NCI-H446 treated with DMSO at 0.1 percent for 48 hours (cell line): ENCODE measurements at regions not wholly inside any gene's neighbourhood (a gene's known extent, or its start where the extent isn't known, plus 50 kb on each side); places are given as distances from the start of the nearest gene placed in this dataset.
"Not testable (repeated sequence)": the region's sequence is repeated elsewhere in the genome, so short reads cannot be mapped to it uniquely, and the experiment has no call there.

Experiments used
- DNase-seq: peaks from one replicate; lab custom pipeline; 2025; lab: John Stamatoyannopoulos, UW

DNA sequence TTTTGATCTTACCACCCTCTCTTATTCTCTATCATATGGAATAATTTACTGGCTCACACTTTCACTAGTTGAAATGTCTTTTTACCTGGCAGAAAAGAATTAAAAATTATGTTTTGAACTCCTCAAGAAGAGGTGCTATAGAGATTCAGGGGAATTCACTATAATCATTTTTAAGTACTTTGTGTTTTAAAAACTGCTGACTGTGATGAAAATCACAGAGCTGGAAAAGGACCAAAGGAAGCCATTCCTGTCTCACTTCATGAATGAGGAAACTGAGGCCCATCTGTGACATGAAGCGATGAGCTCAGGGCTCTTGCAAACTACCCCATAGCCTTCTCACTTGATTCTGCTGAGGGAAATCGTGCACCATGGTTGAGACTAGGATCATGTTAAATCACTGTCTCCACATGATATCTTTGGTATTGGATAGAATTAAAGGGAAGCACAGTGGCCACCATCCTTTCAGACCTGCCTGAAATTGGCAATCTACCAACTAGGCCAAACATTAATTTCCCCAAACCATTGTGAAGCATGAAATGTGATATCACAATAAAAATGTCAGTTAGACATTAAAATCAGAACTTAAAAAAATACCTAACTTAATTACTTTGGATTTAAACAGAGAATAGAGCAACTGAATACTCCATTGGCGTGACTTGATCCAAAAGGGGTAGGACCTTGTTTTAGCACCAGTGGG is 141.0 kb downstream of the FZD1 start:
- no peak for DNase-seq

DNA sequence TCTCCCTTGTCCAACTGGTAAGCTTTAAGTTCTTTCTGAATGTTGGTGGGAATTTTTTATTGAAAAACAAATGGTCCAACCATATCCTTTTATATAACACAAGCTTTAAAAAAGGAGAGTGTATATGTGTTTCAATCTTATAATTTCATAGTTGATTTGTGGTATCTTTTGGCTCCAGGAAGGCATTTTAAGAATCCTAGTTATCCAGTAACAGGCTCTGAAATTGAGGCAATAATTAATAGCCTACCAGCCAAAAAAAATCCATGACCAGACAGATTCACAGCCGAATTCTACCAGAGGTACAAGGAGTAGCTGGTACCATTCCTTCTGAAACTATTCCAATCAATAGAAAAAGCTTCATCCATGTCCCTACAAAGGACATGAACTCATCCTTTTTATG is 141.6 kb downstream of the FZD1 start:
- not testable (repeated sequence) for DNase-seq

DNA sequence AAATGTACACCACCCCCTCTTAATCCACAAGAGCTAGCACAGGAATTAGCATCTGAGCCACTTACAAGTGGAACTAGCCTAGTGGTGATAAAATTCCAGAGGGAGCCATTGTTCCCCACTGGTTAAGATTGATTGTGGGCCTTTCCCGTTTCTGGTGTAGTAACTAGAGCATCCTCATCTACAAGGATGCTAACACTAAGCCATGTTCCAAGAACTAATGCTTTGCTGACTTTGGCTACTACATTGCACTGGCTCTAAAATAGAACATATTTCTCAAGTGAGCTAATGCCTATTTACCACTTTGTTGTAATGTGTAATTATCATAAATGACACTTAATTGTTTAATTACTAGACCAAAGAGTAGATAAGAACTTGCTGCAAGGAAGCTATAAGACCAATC is 143.7 kb downstream of the FZD1 start:
- no peak for DNase-seq

DNA sequence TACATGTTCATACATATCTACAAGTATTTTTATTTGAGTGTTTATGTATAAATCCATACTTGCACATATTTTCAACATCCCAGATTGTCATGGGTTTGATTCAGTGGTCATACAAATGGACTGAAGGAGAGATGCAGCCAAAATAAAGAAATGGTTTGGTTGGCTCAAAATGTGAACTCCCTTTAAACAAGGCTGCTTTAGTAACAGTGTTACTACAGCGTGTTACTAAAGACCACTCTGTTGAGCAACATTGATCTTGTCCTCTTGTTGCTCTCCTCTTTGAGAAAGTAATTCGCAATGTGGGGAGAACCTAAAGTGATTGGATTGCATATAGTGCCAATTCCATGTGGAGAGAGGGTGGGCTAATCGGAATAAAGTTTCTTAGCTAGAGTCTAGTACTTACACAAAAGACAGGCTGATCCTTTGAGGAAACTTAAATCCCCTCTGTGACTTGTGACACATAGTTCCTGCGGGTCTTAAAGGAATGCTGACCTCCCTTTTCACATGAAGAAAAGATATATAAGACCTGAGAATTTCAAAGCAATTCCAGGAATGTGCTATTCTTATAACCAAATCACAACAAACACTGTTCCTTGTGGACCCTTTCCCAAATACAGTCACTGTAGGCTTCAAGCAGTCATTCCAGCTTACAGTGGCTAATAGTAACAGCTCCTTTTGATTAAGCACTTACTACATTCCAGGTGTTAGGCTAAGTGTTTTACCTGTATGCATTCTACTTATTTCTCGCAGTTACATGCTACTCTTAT is 144.3 kb downstream of the FZD1 start:
- no peak for DNase-seq

DNA sequence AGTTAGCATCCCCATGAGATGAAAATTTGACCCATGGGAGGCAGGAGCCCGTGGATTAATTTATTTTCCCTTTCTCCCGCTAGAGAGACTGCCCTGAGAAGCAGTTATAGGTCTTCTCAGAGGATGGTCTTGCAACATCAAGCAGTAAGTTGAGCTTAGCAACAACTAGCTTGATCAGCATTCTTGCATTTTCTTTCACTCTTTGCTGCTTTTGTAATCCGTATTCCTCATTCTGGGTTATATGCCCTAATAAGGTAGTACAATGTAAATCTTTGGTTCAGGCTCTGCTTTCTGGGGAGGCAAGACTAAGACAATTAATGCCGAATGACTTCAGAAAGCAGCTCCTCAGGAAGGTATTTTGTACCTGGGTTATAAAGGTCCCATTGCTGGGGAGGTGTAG is 146.8 kb downstream of the FZD1 start:
- no peak for DNase-seq

DNA sequence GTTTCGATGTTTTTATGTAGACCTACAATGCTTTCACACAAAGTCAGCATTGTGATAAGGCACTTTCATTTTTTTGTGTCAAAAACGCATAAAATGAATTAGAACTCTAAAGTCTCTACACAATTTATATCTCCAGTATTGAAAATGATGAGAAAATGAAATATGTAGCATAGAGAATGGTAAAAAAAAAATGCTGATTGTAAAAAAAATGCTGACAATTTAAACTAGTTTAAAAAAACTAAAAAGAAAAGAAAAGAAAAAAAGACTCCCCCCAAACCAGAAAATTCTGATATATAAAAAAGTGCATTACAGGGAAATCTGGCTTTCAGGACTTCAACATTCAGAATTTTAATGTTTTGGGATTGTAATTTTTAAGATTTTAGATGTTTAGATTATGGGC is 148.1 kb downstream of the FZD1 start:
- DNase-seq: no peak

DNA sequence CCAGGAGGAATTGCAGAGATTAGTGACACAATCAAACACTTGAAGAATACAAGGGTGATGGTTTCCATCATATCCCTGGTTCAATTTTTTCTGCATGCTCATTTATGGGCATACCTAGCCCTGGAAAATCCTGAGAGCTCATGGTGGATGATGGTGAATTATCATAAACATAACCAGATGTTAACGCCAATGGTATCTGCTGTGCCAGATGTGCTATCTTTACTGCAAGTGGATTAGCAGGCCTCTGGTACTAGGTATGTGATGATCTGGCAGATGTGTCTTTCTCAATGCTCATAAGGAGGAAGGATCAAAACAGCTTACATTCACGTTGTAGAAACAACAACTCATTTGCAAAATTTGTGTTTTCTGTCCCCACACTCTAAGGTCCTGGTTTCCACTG is 150.5 kb downstream of the FZD1 start:
- no peak for DNase-seq

DNA sequence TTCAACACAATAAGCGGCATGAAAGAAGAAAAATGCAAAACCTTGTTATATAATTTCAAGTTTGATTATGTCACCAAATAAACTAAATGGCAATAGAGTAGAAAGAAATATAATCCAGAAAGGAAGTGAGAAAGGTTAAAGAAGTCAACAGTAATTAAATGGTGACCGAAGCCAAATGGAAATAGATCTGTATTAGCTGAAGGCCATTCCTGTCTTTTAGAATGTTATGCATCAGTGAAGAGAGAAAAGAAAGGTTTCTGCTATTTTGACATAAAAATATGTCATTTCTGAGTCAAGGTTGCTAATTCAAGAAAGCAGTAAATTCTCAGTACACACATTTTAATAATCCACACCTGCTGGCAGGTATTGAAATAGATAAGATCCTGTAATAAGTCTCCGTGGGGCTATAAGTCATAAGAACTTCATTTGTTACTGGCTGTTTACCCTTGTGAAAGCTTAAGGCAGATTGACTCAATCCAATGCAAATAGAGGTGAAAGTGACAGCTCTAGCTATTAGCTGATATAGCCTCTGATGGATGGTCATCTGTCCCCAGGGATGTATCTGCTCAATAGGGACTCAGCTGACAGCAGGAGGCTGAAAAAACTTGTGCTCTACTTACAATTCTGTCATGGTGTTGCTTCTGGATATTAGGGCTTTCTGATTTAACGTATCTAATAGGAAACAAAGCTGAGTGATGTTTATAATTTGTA is 152.1 kb downstream of the FZD1 start:
- no peak for DNase-seq

DNA sequence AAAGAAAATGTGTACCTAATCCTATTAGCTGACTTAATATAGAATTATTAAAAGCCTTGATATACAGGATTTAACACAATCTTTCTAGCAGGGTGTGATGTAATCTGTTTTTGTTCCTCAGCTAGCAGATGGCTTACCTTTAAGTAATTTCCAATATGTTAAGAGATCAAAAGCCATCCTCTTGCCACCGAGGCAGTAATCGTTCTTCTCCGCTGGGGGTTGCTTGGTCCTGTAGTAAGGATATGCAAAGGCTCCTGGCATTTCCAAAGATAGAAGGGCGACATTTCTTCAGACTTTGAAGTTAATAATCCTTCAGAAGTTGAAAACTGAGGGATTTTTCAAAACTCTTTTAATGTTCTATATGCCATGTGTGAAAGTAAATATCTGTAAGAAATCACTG is 156.4 kb downstream of the FZD1 start:
- no peak for DNase-seq

DNA sequence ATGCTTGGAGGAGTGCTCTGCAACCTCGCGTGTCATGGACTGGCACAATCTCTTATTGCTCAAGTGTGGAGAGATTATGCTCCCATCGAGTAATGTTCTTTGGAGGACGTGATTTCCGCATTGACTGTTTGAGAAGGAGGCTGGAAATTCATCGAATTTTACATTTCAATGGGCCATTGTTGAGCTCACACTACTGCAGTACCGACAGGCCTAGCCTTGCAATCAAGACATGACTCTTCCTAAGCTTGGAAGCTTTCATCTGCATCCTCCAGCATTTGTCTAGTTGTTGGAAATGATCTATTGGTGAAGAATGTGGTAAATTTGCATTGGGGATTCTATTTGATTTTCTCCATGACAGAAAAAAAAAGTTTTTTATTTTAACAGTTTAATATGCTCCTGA is 156.8 kb downstream of the FZD1 start:
- DNase-seq: no peak

DNA sequence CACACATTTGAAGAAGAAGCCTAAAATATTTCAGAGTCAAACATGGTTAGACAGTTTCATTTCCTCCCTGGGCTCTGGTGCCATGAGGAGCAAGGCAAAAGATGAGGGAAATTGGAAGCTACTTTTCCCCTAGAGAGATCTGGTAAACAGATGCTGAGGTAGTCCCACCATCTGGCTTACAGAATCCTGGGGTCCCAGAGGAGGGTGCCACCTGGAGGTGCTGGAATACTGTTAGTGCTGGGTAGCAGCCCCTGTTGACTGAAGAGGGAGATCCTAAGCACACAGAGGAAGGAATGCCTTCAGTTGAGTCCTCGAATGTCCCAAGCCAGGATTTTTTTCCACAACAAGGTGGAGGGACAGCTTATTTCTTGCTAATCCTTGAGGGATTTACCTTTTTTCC is 160.1 kb downstream of the FZD1 start:
- DNase-seq: peak; percentile 17

DNA sequence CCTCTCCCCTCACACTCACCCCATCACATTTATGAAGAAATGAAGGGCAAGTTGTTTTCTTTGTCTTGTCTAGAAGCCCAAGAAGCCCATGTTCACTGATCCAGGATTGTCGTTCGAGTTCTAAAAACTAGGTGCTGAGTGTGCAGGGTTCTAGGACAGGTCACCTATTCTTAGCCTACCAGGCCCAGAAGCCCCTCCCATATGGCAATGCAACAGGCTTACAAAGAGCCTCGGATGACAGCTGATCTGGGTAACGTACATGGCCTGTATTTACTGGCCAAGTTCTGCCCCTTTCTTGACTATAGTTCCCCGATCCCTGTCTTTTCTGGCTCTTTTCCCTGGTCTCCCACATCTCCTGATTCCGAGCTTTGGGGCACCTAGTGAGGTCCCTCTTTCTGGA is 160.9 kb downstream of the FZD1 start:
- no peak for DNase-seq

DNA sequence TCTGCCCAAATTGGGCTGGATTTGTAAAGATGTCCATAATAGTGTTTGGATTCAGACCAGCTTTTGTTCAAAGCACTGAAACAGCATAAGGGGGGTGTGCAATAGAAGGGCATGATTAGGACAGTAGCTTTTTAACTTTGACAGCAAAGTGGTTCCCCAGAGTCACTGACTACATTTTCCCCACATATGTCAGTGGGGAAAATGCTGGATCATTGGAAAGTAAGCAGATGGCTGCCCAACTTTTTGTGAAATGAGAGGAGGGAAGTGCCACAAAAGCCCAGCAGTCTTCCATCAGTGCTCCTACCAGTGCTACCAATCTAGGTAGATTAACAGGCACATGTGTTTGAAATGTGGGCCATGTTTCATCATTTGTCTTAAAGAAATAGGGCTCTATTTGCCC is 162.8 kb downstream of the FZD1 start:
- peak; percentile 21 for DNase-seq

DNA sequence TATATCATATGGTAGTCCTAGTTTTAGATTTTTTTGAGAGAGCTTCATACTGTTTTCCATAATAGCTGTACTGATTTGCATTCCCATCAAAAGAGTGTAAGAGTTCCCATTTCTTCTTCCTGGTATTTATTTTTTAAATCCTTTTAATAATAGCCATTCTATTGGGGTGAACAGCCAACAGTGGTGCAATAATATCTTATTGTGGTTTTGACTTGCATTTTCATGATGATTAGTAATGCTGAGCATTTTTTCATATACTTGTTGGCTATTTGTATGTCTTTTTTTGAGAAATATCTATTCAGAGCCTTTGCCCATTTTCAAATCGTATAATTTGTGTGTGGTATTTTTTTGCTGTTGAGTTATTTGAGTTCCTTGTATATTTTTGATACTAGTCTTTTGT is 167.4 kb downstream of the FZD1 start:
- DNase-seq: no peak

DNA sequence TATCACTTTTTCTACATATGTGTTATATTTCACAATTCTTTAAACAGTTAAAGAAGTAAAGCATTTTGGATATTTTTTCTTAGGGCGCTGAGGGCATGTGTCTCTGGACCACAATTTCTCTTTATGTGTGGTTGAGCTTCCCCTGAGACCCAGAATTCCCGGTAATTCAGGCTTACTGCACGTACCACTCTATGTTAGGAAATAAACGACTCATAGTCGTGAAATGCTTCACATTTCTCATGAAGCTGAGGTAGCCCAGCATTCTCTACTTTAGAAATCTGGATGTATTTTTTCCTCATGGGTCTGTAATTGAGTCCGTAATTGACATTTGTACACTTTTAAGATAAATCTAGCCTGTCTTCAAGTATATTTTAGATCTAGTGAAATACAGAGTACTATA is 170.6 kb downstream of the FZD1 start:
- no peak for DNase-seq

DNA sequence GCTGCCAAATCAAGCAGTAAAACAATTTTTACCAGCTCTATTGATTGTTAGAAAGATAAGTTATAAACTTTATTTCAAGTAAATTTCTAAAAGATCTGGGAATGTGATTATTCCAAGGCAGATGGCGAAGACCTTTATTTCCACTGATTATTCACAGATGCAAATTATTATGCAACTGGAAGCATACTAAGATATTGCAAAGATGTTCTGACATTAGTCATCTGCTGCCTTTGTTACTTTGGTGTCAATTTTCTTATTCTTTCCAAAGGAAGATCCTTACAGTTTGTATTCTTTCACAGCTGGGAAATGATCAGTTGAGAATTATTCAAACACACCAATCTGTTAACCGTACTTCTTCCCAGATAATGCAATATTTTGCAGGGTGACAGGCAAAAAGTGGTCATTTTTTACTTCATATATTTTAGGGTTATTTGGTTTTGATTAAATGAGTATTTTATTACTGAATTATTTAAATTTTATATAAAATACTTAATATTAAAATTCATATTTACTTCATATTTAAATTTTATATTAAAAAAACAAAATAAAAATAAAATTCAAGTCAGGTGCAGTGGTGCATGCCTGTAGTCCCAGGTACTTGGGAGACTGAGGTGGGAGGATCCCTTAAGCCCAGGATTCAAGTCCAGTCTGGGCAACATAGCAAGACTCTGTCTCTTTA is 171.3 kb downstream of the FZD1 start:
- no peak for DNase-seq

DNA sequence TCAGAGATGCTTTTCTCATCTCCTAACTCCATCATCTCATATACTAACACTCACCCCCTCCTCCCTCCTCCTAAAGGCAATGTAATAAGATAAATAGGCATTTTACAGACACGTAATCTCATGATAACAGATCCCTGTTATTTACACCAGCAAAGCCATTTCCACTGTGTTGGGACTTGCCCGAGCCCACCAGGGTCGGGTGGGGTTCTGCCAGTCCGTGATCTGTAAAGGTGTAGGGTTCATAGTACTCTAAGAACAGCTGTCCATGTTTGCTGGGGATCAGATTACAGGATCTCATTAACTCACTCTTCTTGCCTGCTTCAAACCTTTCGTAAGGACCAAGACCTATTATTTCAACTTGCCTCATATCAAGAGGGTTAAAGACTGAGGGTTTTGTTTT is 172.4 kb downstream of the FZD1 start:
- no peak for DNase-seq

DNA sequence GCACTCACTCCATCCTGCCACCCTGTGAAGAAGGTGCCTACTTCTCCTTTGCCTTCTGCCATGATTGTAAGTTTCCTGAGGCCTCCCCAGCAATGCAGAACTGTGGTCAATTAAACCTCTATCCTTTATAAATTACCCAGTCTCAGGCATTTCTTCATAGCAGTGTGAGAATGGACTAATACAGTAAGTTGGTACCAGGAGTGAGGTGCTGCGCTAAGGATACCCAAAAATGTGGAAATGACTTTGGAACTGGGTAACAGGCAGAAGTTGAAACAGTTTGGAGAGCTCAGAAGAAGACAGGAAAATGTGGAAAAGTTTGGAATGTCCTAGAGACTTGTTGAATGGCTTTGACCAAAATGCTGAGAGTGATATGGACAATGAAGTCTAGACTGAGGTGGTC is 176.0 kb downstream of the FZD1 start:
- not testable (repeated sequence) for DNase-seq

DNA sequence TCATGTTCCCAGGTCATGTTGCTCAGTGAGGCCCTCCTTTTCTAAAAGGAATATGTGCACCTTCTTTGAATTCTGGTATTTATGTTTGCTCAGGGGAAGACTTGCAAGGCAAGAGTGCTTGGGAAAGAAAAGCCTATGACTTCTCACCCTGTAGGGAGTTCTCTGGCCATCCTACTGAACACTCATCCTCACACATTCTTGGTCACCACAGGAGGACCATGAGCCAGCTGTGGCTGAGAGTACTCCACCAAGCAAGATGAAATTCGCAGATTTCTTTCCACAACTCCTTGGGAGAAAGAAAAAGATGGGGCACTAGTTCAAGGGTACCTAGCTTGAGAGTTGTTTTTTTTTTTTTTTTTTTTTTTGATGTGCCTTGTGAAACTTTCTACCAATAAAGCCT is 179.6 kb downstream of the FZD1 start:
- DNase-seq: no peak

DNA sequence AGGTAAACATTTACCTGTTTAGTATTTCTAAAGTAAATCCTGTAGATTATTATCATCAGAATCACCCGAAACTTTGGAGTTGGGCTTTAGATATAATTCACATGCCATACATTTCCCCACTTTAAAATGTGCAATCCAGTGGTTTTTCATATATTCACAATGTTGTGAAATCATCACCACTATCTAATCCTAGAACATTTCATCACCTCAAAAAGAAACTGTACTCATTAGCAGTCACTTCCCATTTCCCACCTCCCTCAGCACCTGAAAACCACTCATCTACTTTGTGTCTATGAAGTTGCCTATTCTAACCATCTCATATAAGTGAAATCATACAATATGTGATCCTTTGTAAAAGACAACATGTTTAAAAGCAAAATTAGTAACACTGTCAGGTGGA is 182.6 kb downstream of the FZD1 start:
- no peak for DNase-seq

DNA sequence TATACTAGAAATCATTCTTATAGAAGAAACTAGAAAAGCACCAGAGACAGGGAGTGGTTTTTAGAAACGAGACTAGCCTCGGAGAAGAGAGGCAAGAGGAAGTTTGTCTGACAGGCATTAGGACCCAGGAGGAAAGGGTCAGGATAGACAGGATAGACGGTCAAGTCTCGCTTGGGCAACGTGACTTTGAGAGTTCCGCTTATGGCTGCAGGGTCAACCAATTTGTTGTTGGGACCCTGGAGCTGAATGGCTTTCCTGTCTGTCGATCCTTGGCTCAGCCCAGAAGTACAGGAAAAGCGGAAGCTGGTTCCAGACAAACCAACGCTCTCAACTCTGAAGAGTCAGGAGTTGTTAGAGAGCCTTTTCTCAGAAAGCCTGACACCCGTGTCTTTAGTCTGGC is 191.2 kb downstream of the FZD1 start:
- DNase-seq: no peak

DNA sequence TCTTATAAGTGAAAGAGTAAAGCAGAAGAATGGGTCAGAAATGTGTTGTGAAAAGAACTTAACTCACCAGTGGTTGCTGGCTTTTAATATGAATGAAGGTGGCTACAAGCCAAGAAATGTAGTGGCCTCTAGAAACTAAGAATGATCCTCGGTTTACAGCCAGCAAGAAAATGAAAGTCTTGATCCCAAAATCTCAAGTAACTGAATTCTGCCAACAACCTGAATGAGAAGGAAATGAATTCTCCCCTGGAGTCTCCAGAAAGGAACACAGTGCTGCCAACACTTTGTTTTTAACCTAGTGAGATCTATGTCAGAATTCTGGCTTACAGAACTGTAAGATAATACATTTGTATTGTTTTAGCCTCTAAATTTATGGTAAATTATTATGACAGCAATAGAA is 193.0 kb downstream of the FZD1 start:
- DNase-seq: no peak

DNA sequence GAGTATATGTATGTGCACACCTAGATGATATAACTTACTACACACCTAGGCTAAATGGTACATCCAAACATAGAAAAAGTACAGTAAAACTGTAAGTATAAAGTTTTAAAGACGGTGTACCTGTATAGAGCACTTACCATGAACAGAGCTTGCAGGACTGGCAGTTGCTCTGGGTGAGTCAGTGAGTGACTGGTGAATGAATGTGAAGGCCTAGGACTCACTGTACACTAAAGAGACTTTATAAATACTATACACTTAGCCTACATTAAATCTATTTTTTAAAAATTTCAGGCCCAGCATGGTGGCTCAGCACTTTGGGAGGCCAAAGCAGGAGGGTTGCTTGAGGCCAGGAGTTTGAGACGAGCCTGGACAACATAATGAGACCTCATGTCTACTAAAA is 195.3 kb downstream of the FZD1 start:
- no peak for DNase-seq
